ENCODE measurements at regions not wholly inside any gene's neighbourhood (a gene's known extent, or its start where the extent isn't known, plus 50 kb on each side); places are given as distances from the start of the nearest gene placed in this dataset.

DNA sequence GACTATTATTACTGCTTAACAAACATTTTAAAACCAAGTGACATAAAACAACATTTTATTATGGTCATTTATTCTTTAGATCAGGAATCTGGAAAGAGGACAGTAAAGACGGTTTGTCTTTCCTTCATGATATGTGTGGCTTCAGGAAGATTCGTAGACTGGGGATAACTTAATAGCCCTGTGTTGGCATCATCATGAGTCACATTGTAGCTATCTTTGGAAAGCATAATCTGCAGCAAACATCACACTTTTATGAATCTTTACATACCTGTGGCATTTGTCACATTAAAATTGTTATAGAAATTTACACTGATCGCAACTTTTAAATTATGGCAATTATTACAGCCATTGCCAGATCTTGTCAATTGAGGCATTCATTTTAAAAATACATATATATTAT, 397.1 kb downstream of the NOVA1 start:
- TF ChIP-seq EZH2 (IDR thresholded peaks at IDR 0.05; ENCODE audit: low read length, unreplicated experiment) (no peak), CTCF (conservative IDR thresholded peaks at IDR 0.05; ENCODE audit: low read depth, low read length) (no peak)
